ENCODE measurements at regions not wholly inside any gene's neighbourhood (a gene's known extent, or its start where the extent isn't known, plus 50 kb on each side); places are given as distances from the start of the nearest gene placed in this dataset.

DNA sequence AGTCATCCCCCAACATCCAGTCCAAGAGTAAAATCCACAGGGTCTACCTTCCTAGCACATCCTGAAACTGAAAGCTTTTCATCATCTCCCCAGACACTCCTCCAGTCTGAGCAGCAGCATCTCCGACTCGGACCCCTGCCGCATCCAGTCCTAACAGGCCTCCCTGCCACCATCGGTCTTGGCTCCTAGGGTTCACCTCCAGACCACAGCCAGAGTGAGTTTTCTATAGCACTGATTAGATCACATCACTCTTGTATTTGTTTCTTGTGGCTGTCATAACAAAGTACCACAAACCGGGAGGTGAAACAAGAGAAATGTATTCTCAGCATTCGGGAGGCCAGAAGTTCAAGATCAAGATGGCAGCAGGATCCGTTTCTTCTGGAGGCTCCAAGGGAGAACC is 187.8 kb downstream of the TOMM20 start:
- H3K9ac ChIP-seq (ENCODE audit: extremely low read depth, insufficient read length, low read length) = no peak overlapping the region
- Mint-ChIP-seq H3K4me1 (0 out of 4 replicates have a peak, but pooled peaks cover 0 to 7% of the 10 kb centered on the region in 2 experiments), H3K27ac (no peak overlapping the region), H3K27me3 (ENCODE audit: low read depth) (no peaks in the 10 kb centered on the region; the same call in 1 of the 2 replicates), H3K9me3 (peaks cover 0 to 3% of the 10 kb centered on the region in 2 experiments; a peak in 1 of 5 replicates), H3K36me3 (ENCODE audit: insufficient read depth in 1 of 3, low read depth in 3 of 3) (no peaks in the 10 kb centered on the region), H3K4me3 (no peak overlapping the region)
- DNase-seq = no peak
- H2BK120ac ChIP-seq (ENCODE audit: low read depth, low read length, poor library complexity, severe bottlenecking) = no peak overlapping the region
- no peak overlapping the region for H4K91ac ChIP-seq (ENCODE audit: insufficient read length, low read depth, low read length)
- TF ChIP-seq, protein P1, sequence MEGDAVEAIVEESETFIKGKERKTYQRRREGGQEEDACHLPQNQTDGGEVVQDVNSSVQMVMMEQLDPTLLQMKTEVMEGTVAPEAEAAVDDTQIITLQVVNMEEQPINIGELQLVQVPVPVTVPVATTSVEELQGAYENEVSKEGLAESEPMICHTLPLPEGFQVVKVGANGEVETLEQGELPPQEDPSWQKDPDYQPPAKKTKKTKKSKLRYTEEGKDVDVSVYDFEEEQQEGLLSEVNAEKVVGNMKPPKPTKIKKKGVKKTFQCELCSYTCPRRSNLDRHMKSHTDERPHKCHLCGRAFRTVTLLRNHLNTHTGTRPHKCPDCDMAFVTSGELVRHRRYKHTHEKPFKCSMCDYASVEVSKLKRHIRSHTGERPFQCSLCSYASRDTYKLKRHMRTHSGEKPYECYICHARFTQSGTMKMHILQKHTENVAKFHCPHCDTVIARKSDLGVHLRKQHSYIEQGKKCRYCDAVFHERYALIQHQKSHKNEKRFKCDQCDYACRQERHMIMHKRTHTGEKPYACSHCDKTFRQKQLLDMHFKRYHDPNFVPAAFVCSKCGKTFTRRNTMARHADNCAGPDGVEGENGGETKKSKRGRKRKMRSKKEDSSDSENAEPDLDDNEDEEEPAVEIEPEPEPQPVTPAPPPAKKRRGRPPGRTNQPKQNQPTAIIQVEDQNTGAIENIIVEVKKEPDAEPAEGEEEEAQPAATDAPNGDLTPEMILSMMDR (conservative IDR thresholded peaks at IDR 0.05) = no peak
- no peak overlapping the region for H3K14ac ChIP-seq (ENCODE audit: insufficient read depth, low read length)
- no peak overlapping the region for H2BK12ac ChIP-seq (ENCODE audit: insufficient read length, low read depth, low read length)
- no peaks in the 10 kb centered on the region for H3K23me2 ChIP-seq (ENCODE audit: insufficient read length, low read depth, low read length, poor library complexity, severe bottlenecking)
- H3K79me1 ChIP-seq (ENCODE audit: insufficient read depth, low read depth, low read length, poor library complexity, severe bottlenecking) = no peaks in the 10 kb centered on the region
- H2AFZ ChIP-seq (ENCODE audit: low read length) = no peak overlapping the region
- H2BK20ac ChIP-seq (ENCODE audit: low read depth, low read length, poor library complexity, severe bottlenecking) = no peak overlapping the region
- H3K4ac ChIP-seq (ENCODE audit: low read depth, low read length) = no peak overlapping the region
- H3K18ac ChIP-seq (ENCODE audit: insufficient read length, low read depth, low read length) = no peak overlapping the region
- H4K8ac ChIP-seq (replicated peaks; ENCODE audit: insufficient read length, low read depth, low read length) = no peak overlapping the region
- WGBS (ENCODE audit: extremely low coverage, insufficient read length, low lambda C conversion rate) = no CpG with 5 or more reads among the region's 7 CpGs
- H3T11ph ChIP-seq (ENCODE audit: low read length) = no peak overlapping the region
- H3K79me2 ChIP-seq (ENCODE audit: insufficient read depth, low read length) = no peaks in the 10 kb centered on the region
- no peak overlapping the region for H3K27ac ChIP-seq (ENCODE audit: insufficient read length, low read depth, low read length)
- no peak overlapping the region for H2BK15ac ChIP-seq (ENCODE audit: low read depth, low read length)
- H3K27me3 ChIP-seq (ENCODE audit: insufficient read depth, low read length) = no peaks in the 10 kb centered on the region
- no peak overlapping the region for H2BK5ac ChIP-seq (ENCODE audit: insufficient read length, low read length)
- no peak overlapping the region for H3K56ac ChIP-seq (ENCODE audit: insufficient read length, low read depth, low read length)
- H4K5ac ChIP-seq (ENCODE audit: insufficient read length, low read depth, low read length) = no peak overlapping the region
- peaks cover 3% of the 10 kb centered on the region; the same call in 1 of the 2 replicates for H3K4me1 ChIP-seq (ENCODE audit: insufficient read depth, low read length)
- no peak overlapping the region for H3K4me2 ChIP-seq (ENCODE audit: insufficient read depth, insufficient read length, low read length)
- no peaks in the 10 kb centered on the region for H4K20me1 ChIP-seq (ENCODE audit: control insufficient read depth, insufficient read depth, insufficient read length)
- no peaks in the 10 kb centered on the region for H3K9me3 ChIP-seq (ENCODE audit: control insufficient read depth, low read depth, low read length)
- H3K23ac ChIP-seq (ENCODE audit: insufficient read length, low read depth, low read length) = no peak overlapping the region
- no peak overlapping the region for H2AK5ac ChIP-seq (ENCODE audit: insufficient read length, low read length)

Measured in H9 (cell line).